Endothelial cell (in vitro differentiated cells): ENCODE measurements at regions not wholly inside any gene's neighbourhood (a gene's known extent, or its start where the extent isn't known, plus 50 kb on each side); places are given as distances from the start of the nearest gene placed in this dataset.

ENCODE experiments used
- DNase-seq: peaks from one replicate; pipeline ENCODE4 v3.0.0; 2021; ENCODE audit warnings: low spot score
- H3K27ac Mint-ChIP-seq: one replicate; pipeline ENCODE4 v1.8.0; 2021; ENCODE audit warnings: mixed read lengths, inconsistent platforms; ENCODE audit not compliant: unreplicated experiment
- H3K27me3 Mint-ChIP-seq: one replicate; pipeline ENCODE4 v1.8.0; 2021; ENCODE audit warnings: mild to moderate bottlenecking, moderate library complexity, mixed read lengths, inconsistent platforms; ENCODE audit not compliant: unreplicated experiment
- H3K36me3 Mint-ChIP-seq: one replicate; pipeline ENCODE4 v1.8.0; 2021; ENCODE audit warnings: mild to moderate bottlenecking, low read depth, mixed read lengths, inconsistent platforms; ENCODE audit not compliant: unreplicated experiment
- H3K4me1 Mint-ChIP-seq: one replicate; pipeline ENCODE4 v1.8.0; 2021; ENCODE audit warnings: mild to moderate bottlenecking, mixed read lengths, inconsistent platforms; ENCODE audit not compliant: unreplicated experiment
- H3K4me3 Mint-ChIP-seq: one replicate; pipeline ENCODE4 v1.8.0; 2021; ENCODE audit warnings: mild to moderate bottlenecking, mixed read lengths, inconsistent platforms; ENCODE audit not compliant: unreplicated experiment
- H3K9me3 Mint-ChIP-seq: one replicate; pipeline ENCODE4 v1.8.0; 2021; ENCODE audit warnings: mixed read lengths, inconsistent platforms; ENCODE audit not compliant: unreplicated experiment
- TF ChIP-seq, protein P1 (sequence below): fragments of 200-600 bp; sonication (generic); IDR thresholded peaks from one replicate; pipeline ENCODE4 v1.5.0; 2021; ENCODE audit warnings: antibody characterized with exemption; ENCODE audit not compliant: unreplicated experiment

DNA sequence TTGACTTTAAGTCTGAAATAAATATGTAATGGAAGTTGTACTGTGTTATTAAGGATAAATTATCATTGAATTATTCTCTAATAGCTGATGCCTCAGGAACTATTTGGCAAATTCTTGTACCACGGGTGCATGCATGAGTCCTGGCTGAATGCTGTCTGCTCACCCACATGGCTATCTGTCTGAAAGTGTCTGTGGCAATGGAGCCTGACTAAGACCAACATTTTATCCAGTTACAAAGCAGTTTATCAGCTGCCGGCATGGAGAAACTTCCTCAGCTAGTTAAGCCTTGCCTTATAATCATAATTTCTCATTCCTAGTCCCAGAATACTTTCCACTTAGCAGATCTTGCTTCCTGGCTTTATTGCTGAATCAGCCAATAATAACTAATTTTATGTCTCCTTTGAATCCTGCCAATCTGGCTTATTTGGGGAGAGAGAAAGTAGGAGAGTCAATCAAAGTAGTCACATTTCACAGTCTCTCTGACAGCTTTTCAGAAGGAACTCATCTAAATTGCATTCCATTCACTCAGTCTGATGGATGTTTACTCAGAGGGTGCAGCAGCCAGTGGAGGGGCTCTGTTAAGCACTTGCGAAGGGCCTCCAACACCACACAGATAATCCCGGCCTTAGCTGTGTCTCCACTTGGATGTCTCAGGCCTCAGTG is 280.6 kb upstream of the CLEC14A start:
- Mint-ChIP-seq H3K36me3 (no peaks in the 10 kb centered on the region), H3K4me1 (no peaks in the 10 kb centered on the region), H3K27ac (no peak overlapping the region), H3K4me3 (no peak overlapping the region), H3K9me3 (no peaks in the 10 kb centered on the region), H3K27me3 (peaks cover 2% of the 10 kb centered on the region)
- TF ChIP-seq, protein P1, sequence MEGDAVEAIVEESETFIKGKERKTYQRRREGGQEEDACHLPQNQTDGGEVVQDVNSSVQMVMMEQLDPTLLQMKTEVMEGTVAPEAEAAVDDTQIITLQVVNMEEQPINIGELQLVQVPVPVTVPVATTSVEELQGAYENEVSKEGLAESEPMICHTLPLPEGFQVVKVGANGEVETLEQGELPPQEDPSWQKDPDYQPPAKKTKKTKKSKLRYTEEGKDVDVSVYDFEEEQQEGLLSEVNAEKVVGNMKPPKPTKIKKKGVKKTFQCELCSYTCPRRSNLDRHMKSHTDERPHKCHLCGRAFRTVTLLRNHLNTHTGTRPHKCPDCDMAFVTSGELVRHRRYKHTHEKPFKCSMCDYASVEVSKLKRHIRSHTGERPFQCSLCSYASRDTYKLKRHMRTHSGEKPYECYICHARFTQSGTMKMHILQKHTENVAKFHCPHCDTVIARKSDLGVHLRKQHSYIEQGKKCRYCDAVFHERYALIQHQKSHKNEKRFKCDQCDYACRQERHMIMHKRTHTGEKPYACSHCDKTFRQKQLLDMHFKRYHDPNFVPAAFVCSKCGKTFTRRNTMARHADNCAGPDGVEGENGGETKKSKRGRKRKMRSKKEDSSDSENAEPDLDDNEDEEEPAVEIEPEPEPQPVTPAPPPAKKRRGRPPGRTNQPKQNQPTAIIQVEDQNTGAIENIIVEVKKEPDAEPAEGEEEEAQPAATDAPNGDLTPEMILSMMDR: no peak
- no peak for DNase-seq

DNA sequence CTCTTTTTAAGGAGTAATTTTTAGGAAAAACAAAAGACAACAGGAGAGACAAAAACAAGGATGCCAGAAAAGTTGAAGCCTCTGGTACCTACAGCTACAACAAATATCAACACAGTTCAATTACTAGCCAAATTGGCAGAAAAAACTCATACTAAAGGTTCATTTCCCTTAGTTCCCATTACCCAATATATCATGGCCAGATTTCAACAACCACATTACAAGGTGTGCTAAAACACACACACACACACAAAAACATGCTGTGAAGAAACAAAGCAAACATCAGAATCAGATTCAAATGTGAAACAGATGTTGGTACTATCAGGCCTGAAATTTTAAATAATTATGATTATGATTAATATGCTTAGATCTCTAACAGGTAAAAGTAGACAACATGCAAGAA is 272.7 kb upstream of the CLEC14A start:
- Mint-ChIP-seq H3K4me3 (no peak overlapping the region), H3K9me3 (no peaks in the 10 kb centered on the region), H3K27ac (no peak overlapping the region), H3K4me1 (no peaks in the 10 kb centered on the region), H3K36me3 (no peaks in the 10 kb centered on the region), H3K27me3 (peaks cover 2% of the 10 kb centered on the region)
- no peak for DNase-seq
- TF ChIP-seq, protein P1: no peak

DNA sequence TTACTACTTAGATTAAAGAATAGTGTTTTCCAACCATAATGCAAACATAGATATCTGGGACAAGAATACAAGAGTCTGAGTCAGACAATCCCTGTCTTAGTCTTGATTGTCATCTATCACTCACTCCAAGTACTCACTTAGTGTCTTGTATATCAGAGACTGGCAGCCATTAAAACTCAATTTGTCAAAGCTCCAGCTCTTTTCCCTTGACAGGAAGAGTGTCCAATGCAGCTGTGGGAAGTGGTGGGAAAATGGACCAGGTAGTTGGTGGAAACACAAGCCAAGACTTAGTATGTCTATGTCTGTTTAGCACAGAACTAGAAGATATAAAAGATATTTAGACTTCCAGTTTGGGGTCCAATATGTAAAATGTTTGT is 271.6 kb upstream of the CLEC14A start:
- TF ChIP-seq, protein P1: no peak
- no peaks in the 10 kb centered on the region for H3K36me3 Mint-ChIP-seq
- H3K9me3 Mint-ChIP-seq: no peaks in the 10 kb centered on the region
- no peak overlapping the region for H3K27ac Mint-ChIP-seq
- H3K4me1 Mint-ChIP-seq: no peaks in the 10 kb centered on the region
- H3K4me3 Mint-ChIP-seq: no peak overlapping the region
- no peaks in the 10 kb centered on the region for H3K27me3 Mint-ChIP-seq
- no peak for DNase-seq

DNA sequence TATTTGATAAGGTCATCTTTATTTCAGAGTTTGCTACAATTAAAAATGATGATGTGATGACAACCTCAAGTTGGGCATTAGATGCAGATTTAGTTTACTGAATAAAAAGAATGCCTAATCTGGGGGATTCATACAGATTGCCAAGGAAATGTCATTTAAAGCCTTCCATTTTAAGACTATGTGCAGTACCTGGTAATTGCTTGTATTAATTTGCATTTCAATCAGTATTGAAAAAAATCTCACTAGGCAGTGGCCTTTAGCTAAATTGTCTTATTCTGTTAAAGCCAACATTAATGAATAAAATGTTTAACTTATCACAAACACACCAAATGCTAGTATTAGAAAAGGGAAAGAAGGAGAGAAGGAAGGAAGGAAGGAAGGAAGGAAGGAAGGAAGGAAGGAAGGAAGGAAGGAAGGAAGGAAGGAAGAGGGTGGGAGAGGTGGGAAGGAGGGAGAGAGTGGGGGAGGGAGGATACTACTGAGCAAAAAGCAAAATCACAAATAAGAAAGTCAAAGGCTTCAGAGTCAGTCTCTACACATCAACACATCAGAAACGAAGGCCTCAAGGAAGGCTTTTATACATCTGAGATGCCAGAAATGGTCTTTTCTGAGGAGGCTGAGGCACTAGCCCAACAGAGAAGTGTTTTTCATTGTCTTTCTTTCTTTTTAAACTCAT is 271.1 kb upstream of the CLEC14A start:
- no peaks in the 10 kb centered on the region for H3K36me3 Mint-ChIP-seq
- H3K4me1 Mint-ChIP-seq: no peaks in the 10 kb centered on the region
- H3K9me3 Mint-ChIP-seq: no peaks in the 10 kb centered on the region
- no peak overlapping the region for H3K4me3 Mint-ChIP-seq
- TF ChIP-seq, protein P1: no peak
- no peak for DNase-seq
- H3K27ac Mint-ChIP-seq: no peak overlapping the region
- H3K27me3 Mint-ChIP-seq: no peaks in the 10 kb centered on the region
